Astrocyte of the cerebellum (primary cell): ENCODE measurements at regions not wholly inside any gene's neighbourhood (a gene's known extent, or its start where the extent isn't known, plus 50 kb on each side); places are given as distances from the start of the nearest gene placed in this dataset.

Experiments
- DNase-seq: peaks from one replicate; pipeline ENCODE4 v3.0.0-alpha.2; 2011; ENCODE audit warnings: low read depth
- H3K4me3 ChIP-seq: 2 replicates; pipeline ENCODE4 v1.5.1; 2011; ENCODE audit warnings: mild to moderate bottlenecking, low read depth, low read length, moderate library complexity
- in situ Hi-C: cut with HindIII; loops from 2 replicates; pipeline ENCODE4 v1.10.0; 2017; ENCODE audit warnings: low sequenced_read_pairs
- TF ChIP-seq, protein P1 (sequence below): IDR thresholded peaks from 2 replicates; pipeline ENCODE4 v1.5.1; 2012; ENCODE audit warnings: low read length, low read depth, moderate library complexity, mild to moderate bottlenecking; ENCODE audit errors: missing control alignments

DNA sequence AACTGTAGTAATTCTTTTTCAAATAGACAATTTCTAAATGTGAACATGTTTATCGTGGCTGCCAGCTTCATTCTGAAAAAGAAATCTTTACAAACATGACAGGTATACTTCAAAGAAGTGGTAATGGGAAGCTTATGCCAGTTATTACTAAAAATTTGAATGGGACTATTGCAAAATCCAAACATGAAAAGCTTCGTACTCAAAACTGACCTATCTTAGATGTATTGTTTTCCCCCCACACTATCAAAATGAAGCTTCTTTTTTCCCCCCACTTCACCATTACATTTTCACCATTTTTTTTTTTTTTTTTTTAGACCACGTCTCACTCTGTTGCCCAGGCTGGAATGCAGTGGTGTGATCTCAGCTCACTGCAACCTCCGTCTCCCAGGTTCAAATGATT is 50.4 kb upstream of the SERTAD2 start:
- TF ChIP-seq, protein P1, sequence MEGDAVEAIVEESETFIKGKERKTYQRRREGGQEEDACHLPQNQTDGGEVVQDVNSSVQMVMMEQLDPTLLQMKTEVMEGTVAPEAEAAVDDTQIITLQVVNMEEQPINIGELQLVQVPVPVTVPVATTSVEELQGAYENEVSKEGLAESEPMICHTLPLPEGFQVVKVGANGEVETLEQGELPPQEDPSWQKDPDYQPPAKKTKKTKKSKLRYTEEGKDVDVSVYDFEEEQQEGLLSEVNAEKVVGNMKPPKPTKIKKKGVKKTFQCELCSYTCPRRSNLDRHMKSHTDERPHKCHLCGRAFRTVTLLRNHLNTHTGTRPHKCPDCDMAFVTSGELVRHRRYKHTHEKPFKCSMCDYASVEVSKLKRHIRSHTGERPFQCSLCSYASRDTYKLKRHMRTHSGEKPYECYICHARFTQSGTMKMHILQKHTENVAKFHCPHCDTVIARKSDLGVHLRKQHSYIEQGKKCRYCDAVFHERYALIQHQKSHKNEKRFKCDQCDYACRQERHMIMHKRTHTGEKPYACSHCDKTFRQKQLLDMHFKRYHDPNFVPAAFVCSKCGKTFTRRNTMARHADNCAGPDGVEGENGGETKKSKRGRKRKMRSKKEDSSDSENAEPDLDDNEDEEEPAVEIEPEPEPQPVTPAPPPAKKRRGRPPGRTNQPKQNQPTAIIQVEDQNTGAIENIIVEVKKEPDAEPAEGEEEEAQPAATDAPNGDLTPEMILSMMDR: no peak
- in situ Hi-C loops: no loop called here
- no peak overlapping the region for H3K4me3 ChIP-seq
- DNase-seq: no peak

- in situ Hi-C loops: no loop called here
- no peak for DNase-seq
- TF ChIP-seq, protein P1: no peak
- H3K4me3 ChIP-seq: no peak overlapping the region
These were observed 51.3 kb upstream of the SERTAD2 start for GRCh38 chr2:64704996-64705395.

DNA sequence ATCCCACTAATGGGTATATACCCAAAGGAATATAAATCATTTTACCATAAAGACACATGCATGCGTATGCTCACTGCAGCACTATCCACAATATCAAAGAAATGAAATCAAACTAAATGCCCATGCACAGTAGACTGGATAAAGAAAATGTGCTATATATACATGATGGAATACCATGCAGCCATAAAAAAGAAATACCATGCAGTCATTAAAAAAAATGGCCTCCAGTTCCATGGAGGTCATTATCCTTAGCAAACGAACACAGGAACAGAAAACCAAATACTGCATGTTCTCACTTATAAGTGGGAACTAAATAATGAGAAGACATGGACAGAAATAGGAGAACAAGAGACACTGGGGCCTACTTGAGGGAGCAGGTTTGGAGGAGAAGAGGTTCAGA is 53.6 kb upstream of the SERTAD2 start:
- no peak for DNase-seq
- in situ Hi-C loops: no loop called here
- H3K4me3 ChIP-seq: no peak overlapping the region
- TF ChIP-seq, protein P1: no peak

DNA sequence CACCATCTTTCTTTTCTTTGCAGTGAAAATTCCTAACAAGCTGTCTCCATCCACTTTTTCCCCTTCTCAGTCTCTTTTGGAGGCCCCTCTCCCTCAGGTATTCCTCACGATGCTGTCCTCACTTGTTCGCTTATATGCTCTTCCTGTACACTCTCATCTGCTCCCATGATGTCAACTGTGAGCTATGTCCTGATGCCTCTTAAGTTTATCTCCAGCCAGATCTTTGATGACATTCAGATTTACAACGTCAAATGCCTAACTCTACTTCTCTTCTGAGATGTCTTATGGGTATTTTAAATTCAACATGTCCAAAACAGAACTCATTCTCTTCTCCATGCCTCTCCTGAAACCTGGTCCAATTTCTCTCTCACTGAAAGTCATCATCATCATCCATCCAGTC is 55.1 kb upstream of the SERTAD2 start:
- no peak for DNase-seq
- in situ Hi-C loops: no loop called here
- TF ChIP-seq, protein P1: no peak
- H3K4me3 ChIP-seq: no peak overlapping the region

DNA sequence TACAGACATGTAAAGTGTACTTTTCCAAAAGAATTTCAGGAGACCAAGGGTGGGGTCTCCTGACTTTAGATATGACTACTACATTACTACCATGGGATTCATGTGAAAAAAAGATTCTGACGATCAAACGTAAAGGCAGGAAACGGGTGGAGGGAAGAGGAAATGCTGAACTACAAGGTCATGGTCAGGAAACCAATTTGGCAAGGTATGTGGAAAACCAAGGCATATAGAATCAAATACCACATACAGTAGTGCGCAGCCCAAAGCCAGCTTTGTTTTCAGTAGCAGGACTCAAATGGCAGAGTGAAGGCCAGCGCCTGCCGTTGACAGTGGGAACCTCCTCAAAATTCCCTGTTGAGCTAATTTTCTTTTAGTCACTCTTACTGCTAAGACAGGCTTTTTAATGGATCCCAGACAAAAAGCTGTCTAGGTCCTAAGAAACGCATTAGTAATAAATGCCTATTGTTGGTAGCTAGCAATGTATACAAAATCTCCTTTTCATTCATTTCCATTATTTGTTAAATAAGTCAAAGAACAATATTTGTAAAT is 57.6 kb upstream of the SERTAD2 start:
- H3K4me3 ChIP-seq: no peak overlapping the region
- no peak for DNase-seq
- TF ChIP-seq, protein P1: no peak
- in situ Hi-C loops: no loop called here

GRCh38 chr2:64713686-64714085 is 60.0 kb upstream of the SERTAD2 start:
- TF ChIP-seq, protein P1: no peak
- DNase-seq: no peak
- H3K4me3 ChIP-seq: no peak overlapping the region
- in situ Hi-C loops: no loop called here

DNA sequence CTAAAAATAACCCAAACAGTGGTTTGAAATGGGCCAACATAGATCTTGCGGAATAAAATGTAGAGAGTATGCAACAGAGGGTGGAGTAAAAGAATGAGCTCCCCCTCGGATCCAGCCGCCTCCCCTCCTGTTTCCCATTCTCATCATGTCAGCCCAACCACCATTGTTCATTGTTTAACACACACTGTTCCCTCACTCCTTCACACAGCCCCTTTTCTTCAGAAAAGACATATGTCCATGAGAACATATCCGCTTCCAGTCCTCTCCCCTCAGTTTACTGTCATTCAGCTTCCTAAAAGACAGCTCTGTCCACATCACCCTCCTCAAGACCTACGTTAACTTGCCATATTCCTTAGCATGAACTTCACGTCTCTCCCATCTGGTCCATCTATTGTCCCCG is 62.9 kb upstream of the SERTAD2 start:
- TF ChIP-seq, protein P1: no peak
- DNase-seq: no peak
- in situ Hi-C loops: no loop called here
- no peak overlapping the region for H3K4me3 ChIP-seq
